ENCODE measurements at regions not wholly inside any gene's neighbourhood (a gene's known extent, or its start where the extent isn't known, plus 50 kb on each side); places are given as distances from the start of the nearest gene placed in this dataset.

- TF ChIP-seq POLR2A (IDR thresholded peaks at IDR 0.05), result no peak
- TF ChIP-seq CTCF (IDR thresholded peaks at IDR 0.05), result no peak
Measured at GRCh38 chr12:25695574-25695973, 142.5 kb upstream of the LMNTD1 start.

All from heart left ventricle (tissue), 13 donors.